SHP77 treated with DMSO at 0.1 percent for 48 hours (cell line): ENCODE measurements at regions not wholly inside any gene's neighbourhood (a gene's known extent, or its start where the extent isn't known, plus 50 kb on each side); places are given as distances from the start of the nearest gene placed in this dataset.
"Not testable (repeated sequence)": the region's sequence is repeated elsewhere in the genome, so short reads cannot be mapped to it uniquely, and the experiment has no call there.

Experiments used
- DNase-seq: peaks from one replicate; lab custom pipeline; 2025; lab: John Stamatoyannopoulos, UW

GRCh38 chr2:129367107-129367506 is 612.4 kb upstream of the RAB6C start:
- no peak for DNase-seq

DNA sequence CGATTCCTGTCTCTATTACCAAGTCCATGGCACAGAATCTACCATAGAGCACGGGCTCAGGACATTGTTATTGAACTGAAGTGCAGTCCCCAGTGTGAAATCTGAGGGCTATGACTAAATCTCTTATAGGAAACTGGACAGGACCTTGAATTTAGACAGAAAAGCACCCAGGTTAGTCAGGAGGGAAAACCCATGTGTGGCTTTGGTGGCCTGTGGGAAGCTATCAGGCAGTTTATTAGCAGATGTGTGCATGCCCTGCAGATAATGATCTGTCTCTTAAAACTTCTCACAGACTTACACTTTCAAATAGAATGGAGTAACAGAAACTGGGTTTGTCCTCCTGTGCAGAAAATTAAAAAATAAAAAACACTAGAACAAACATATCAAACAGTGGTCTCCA is 610.0 kb upstream of the RAB6C start:
- DNase-seq: no peak

DNA sequence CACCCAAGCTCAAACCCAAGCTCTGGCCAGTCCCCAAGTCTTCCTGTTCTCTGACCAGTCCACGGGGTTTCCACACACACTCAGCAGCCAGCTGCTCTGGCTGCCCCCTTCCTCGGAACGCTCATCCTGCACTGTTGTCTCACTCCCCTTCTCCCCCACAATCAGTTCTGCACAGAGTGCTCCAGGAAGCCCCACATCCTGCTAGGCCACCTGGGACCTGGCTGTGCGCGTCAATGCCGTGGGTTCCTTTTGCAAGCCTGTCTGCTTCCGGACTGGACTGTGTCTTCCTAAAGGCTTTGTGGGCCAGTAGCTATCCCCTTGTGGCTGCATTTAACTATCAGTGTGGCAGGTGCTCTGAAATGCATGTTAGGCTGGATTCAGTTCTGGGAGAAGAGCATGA is 605.0 kb upstream of the RAB6C start:
- no peak for DNase-seq

DNA sequence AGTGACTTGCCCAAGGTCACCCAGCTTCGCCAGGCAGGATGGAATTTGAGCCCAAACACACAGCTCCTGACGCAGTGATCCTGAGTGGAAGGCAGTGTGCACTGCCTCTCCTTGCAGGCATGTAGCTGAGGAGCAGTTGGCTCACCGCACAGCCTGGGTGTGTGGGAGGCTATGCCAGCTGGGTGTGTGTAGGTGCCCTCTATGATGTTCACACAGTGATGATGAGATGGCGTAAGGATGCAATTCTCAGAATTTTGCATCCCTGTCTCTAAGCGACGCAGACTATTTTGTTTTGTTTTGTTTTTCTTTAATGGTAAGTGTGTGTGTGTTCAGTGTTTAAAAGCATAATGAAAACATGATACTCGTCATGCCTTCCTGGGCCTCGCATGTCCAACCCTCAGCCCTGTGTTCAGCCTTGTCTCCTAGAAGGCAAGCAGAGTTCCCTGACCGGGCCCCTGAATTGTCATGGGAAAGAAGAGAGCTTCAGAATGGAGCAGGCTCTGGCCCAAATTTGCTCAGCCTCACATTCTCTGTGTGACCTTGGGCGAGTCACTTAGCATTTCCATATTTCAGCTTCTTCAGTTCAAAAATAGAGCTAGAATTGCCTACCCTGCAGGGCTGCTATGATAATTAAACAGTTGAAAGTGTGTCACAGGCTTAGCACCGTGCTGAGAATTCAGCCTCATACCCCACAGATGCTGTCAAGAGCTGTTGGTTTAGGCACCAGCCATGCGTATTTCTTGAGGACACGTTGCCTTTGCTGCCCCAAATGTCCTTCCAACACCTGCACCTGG is 603.6 kb upstream of the RAB6C start:
- DNase-seq: no peak

DNA sequence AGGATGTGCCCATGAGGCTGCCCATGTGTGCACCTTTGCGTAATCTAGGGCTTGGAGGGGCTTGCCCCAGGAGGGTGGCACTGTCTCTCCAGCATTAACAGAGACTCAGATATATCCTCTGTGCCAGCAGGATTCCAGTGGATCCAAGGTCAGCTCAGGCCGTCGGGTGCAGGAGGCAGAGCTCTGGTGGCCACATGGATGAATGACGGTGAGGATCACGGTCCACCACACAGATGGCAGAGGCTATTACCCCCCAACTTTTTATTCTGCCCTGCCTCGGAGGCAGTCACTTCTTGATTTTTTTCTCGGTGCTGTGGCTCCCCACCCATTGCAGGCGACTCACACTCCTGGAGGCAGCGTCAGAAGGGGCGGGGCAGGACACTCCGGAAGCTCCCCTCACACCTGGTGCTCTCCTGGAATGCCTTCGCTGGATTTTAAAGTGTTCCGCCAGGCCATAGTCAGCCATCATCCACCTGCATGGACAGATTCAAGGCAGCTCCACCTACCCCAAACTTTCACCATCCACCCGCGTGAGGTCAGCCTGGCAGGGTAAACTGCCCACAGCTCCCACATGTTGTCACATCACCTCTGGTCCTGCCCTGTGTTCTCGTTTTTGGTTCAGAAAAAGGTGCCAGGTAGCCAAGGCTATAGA is 602.9 kb upstream of the RAB6C start:
- no peak for DNase-seq

GRCh38 chr2:129377078-129377469 is 602.4 kb upstream of the RAB6C start:
- DNase-seq: no peak

- no peak for DNase-seq
Measured at GRCh38 chr2:129378186-129378585, 601.3 kb upstream of the RAB6C start.

DNA sequence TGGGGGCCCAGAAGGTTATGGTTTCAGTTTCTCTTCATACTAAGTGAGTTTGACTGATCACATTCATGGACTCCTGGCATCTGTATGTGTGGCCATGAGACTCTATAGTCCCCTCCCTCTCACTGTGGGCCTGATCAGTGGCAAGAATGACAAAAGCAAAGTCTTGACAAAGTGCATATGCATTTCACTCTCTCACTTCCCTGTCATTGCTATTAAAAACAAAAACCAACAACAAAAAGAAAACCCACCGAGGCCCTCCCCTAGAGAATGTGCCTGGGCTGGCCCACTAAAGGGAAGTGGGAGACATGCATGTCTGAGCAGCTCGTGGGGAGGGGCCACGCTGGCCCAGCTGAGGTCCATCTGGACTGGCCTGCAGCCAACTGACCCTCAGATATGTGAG is 600.1 kb upstream of the RAB6C start:
- no peak for DNase-seq

GRCh38 chr2:129381789-129382188 is 597.7 kb upstream of the RAB6C start:
- no peak for DNase-seq

DNA sequence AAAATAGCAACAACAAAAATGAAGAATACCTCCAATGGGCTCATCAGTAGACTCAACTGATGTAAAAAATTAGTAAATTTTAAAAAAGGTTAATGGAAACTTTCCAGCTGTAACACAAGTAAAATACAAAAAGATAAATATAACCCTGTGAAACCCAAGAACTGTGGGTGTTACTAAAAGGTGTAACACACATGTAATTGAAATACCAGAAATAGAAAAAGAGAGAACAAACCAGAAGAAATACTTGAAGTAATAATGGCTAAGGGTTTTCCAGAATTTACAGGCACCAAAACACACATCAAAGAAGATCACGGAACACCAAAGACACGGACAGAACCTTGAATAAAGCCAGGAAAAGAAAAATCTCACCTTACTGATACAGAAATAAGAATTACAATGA is 590.6 kb upstream of the RAB6C start:
- DNase-seq: no peak

GRCh38 chr2:129393816-129394215 is 585.6 kb upstream of the RAB6C start:
- no peak for DNase-seq

- DNase-seq: peak; percentile 28
Measured at GRCh38 chr2:129396980-129397599, 582.4 kb upstream of the RAB6C start.

DNA sequence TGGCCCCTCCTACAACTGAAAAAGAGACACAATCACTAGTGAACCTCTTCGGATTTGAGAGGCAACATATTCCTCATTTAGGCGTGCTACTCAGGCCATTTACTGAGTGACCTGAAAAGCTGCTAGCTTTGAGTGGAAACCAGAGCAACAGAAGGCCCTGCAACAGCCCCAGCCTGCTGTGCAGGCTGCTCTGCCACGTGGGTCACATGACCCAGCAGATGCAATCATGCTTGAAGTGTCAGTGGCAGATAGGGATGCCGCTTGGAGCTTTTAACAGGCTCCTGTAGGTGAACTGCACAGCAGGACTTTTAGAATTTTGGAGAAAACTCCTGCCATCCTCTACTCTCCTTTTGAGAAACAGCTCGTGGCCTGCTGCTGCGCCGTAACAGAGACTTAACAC is 578.6 kb upstream of the RAB6C start:
- no peak for DNase-seq

GRCh38 chr2:129402076-129402475 is 577.4 kb upstream of the RAB6C start:
- DNase-seq: no peak

DNA sequence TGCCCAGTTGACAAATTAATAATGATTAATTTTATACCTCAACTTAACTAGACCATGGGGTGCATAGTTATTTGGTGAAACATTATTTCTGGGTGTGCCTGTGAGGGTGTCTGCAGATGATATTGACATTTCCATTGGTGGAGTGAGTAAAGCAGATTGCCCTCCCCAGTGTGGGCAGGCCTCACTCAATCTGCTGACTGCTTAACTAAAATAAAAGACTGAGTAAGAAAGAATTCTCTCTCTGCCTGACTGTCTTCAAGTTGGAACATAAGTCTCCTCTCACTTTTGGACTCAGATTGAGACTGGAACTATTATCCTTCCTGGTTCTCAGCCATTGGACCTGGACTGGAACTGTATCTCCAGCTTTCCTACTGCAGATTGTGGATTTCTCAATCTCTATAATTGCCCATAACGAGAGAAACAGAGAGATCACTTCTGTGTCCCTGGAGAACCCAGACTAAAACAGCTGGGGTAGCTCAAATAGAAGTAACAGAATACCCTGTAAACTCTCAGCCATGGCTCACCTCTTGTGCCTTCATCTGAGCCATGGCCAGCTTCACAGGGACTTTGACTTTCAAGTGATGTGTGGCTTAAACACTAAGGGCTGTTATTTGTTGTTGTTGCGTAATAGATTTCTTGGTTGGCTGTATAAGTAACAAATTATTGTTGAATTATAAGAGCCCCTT is 575.3 kb upstream of the RAB6C start:
- no peak for DNase-seq

DNA sequence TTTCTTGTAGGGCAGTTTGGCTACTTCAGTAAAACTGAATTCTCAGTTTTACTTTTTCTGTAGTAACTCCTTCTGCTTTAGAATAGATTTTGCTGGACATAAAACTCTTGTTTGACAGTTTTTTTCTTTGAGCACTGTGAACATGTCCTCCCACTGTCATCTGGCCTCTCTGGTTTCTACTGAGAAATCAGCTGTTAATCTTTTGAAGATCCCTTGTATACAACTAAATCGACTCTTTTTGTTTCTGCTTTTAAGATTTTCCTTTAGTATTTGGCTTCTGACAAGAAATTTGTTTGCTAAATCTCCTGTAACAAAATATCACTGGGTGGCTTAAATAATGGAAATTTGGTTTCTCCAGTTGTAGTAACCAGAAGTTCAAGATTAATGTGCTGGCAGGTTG is 570.9 kb upstream of the RAB6C start:
- no peak for DNase-seq

DNA sequence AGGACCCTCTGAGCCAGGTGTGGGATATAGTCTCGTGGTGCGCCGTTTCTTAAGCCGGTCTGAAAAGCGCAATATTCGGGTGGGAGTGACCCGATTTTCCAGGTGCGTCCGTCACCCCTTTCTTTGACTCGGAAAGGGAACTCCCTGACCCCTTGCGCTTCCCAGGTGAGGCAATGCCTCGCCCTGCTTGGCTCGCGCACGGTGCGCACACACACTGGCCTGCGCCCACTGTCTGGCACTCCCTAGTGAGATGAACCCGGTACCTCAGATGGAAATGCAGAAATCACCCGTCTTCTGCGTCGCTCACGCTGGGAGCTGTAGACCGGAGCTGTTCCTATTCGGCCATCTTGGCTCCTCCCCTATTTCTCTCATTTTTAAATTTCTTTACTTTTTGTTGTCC is 562.4 kb upstream of the RAB6C start:
- DNase-seq: not testable (repeated sequence)

DNA sequence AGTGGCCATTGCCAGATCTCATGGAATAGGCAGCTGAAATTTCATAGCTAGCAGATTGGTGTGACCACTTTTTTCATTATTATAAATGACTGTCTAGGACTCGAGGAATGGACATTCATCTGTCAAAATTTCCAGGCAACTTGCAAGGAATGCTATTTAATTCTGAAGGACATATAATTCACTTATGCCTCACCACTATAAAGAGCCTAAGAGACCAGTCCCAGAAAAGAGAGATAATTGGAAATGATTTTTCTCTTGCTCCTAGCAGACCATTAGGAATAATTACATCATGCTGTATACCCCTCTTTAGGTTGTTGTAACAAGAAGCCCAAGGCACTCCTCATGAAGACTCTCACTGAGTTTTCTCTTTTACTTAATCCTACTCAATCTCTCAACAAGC is 557.4 kb upstream of the RAB6C start:
- DNase-seq: no peak

GRCh38 chr2:129428086-129428660 is 551.3 kb upstream of the RAB6C start:
- DNase-seq: no peak

DNA sequence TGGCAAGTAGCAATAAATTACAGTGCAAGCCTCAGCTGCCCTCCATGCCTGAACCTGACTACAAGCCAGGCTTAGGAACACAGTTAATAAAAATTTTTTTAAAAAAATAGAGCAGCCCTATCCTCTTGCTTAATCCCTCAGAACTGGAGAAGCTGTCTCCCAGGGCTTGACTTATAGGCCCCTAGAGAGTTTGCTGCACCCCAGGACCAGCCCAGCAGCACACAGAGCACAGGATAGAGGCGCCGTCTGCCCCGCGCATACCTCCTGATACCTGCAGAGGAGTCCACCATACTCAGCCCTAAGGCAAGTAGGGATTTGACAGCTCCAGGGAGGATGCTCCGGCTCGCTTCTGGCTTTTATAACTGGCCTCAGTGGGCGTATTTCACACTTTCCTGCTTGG is 548.6 kb upstream of the RAB6C start:
- no peak for DNase-seq

GRCh38 chr2:129431881-129432280 is 547.6 kb upstream of the RAB6C start:
- no peak for DNase-seq

DNA sequence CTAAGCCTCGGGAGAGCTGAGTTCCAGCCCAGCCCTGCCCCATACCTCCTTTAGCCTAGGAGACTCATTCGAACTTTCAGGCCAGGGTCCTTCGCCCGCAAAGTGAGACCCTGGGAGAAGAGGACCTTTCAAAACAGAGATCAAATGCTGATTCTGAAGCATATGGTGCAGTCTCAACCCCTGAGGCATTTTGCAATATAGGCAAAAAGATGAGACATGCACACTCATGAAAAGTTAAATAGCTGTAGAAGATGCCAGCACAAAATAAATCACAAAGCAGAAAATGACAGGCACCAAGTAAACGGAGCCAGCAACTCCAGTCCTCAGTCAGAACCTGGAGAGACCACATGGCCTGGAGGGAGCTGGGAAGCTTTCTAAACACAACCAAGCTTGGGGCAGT is 542.7 kb upstream of the RAB6C start:
- no peak for DNase-seq
